ENCODE measurements at regions not wholly inside any gene's neighbourhood (a gene's known extent, or its start where the extent isn't known, plus 50 kb on each side); places are given as distances from the start of the nearest gene placed in this dataset.
"Not testable (repeated sequence)": the region's sequence is repeated elsewhere in the genome, so short reads cannot be mapped to it uniquely, and the experiment has no call there.

DNA sequence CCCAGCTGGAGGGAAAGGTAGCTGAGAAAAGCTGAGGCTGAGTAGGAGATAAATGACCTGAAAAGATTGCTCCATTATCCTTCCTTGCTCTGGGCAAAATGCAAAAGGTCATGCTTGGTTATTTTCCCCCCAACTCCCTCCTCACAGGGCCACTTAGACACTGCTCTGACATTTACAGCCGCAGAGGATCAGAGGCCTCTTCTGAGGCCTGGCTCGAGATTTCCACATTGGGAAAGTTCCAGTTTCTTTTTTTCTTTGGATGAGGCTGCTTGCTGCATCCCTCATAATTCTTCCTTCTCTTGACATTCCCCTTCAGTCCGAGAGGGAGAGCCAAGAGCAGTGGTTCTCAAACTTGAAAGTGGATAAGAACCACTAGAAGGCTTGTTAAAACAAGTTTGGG is 60.1 kb upstream of the HSPA9 start:
- intact Hi-C loops (cut with micrococcal nuclease; ENCODE audit: unreplicated experiment), result no loop called here
- no TSS peak for BruUV-seq (replicated peaks)
- Histone ChIP-seq H3K27ac (ENCODE audit: low read depth, low read length, poor library complexity, severe bottlenecking) (no peak overlapping the region), H4K20me1 (ENCODE audit: insufficient read depth, low read length) (no peaks in the 10 kb centered on the region), H3K9me3 (ENCODE audit: low read length) (no peaks in the 10 kb centered on the region), H2AFZ (ENCODE audit: low read length) (no peak overlapping the region), H3K4me1 (ENCODE audit: insufficient read depth, low read length, poor library complexity, severe bottlenecking) (no peaks in the 10 kb centered on the region), H3K4me3 (ENCODE audit: low read depth, low read length, poor library complexity, severe bottlenecking) (no peak overlapping the region), H3K79me2 (ENCODE audit: insufficient read depth, low read depth, low read length) (no peaks in the 10 kb centered on the region), H3K9me2 (ENCODE audit: insufficient read depth, low read length) (no peaks in the 10 kb centered on the region), H3K4me2 (ENCODE audit: low read length) (no peak overlapping the region), H3K36me3 (ENCODE audit: insufficient read depth, low read length) (no peaks in the 10 kb centered on the region)
- DNase-seq (ENCODE audit: low spot score), result no peak
- TF ChIP-seq, protein P1, sequence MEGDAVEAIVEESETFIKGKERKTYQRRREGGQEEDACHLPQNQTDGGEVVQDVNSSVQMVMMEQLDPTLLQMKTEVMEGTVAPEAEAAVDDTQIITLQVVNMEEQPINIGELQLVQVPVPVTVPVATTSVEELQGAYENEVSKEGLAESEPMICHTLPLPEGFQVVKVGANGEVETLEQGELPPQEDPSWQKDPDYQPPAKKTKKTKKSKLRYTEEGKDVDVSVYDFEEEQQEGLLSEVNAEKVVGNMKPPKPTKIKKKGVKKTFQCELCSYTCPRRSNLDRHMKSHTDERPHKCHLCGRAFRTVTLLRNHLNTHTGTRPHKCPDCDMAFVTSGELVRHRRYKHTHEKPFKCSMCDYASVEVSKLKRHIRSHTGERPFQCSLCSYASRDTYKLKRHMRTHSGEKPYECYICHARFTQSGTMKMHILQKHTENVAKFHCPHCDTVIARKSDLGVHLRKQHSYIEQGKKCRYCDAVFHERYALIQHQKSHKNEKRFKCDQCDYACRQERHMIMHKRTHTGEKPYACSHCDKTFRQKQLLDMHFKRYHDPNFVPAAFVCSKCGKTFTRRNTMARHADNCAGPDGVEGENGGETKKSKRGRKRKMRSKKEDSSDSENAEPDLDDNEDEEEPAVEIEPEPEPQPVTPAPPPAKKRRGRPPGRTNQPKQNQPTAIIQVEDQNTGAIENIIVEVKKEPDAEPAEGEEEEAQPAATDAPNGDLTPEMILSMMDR (conservative IDR thresholded peaks at IDR 0.05; ENCODE audit: low read length), result no peak
- no peak for TF ChIP-seq EZH2phosphoT487 (IDR thresholded peaks at IDR 0.05; ENCODE audit: borderline replicate concordance, low read depth, low read length)
- ChIA-PET CTCF (ENCODE audit: unreplicated experiment) (no interaction called here), POLR2A (no interaction called here)

DNA sequence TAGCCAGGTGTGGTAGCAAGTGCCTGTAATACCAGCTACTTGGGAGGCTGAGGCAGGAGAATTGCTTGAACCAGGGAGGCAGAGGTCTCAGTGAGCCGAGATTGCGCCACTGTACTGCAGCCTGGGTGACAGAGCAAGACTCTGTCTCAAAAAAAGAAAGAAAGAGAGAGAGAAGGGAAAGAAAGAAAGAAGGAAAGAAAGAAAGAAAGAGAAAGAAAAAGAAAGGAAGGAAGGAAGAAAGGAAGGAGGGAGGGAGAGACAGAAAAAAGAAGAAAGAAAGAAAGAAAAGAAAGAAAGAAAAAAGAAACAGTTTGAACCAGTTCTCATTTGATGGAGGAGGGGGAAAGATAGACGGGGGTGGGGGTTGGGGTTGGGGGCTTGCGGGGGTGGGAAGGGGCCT is 59.6 kb upstream of the HSPA9 start:
- H3K27ac ChIP-seq (ENCODE audit: low read depth, low read length, poor library complexity, severe bottlenecking); DNase-seq (ENCODE audit: low spot score); H3K36me3 ChIP-seq (ENCODE audit: insufficient read depth, low read length); POLR2A ChIA-PET; H3K4me1 ChIP-seq (ENCODE audit: insufficient read depth, low read length, poor library complexity, severe bottlenecking); BruUV-seq (replicated peaks); H3K9me2 ChIP-seq (ENCODE audit: insufficient read depth, low read length); H2AFZ ChIP-seq (ENCODE audit: low read length); H3K79me2 ChIP-seq (ENCODE audit: insufficient read depth, low read depth, low read length); H3K4me3 ChIP-seq (ENCODE audit: low read depth, low read length, poor library complexity, severe bottlenecking); intact Hi-C loops (cut with micrococcal nuclease; ENCODE audit: unreplicated experiment); H3K4me2 ChIP-seq (ENCODE audit: low read length); H4K20me1 ChIP-seq (ENCODE audit: insufficient read depth, low read length); H3K9me3 ChIP-seq (ENCODE audit: low read length); CTCF ChIA-PET (ENCODE audit: unreplicated experiment): not testable (repeated sequence)

DNA sequence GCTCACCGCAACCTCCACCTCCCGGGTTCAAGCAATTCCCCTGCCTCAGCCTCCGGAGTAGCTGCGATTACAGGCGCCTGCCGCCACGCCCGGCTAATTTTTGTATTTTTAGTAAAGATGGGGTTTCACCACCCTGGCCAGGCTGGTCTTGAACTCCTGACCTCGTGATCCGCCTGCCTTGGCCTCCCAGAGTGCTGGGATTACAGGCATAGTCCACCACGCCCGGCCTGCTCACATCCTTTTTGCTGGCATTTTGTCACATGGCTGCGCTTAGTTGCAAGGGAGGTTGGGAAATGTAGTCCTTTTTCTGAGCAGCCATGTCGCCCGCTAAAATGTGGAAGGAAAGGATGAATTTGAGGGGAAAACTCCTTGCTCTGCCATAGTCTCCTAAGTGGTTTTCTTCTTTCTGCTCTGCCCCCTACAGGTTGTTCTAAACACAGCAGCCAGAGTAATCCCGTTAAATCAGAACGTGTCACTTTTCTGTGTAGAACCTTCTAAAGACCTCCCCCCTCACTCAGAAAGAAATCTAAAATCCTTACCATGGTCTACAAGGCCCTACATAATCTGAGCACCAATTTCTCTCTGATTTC is 57.8 kb upstream of the HSPA9 start:
- no peaks in the 10 kb centered on the region for H3K79me2 ChIP-seq (ENCODE audit: insufficient read depth, low read depth, low read length)
- TF ChIP-seq, protein P1 (conservative IDR thresholded peaks at IDR 0.05; ENCODE audit: low read length), result peak; percentile 67
- no peak for TF ChIP-seq EZH2phosphoT487 (IDR thresholded peaks at IDR 0.05; ENCODE audit: borderline replicate concordance, low read depth, low read length)
- intact Hi-C loops (cut with micrococcal nuclease; ENCODE audit: unreplicated experiment), result no loop called here
- no peaks in the 10 kb centered on the region for H4K20me1 ChIP-seq (ENCODE audit: insufficient read depth, low read length)
- H3K9me2 ChIP-seq (ENCODE audit: insufficient read depth, low read length), result no peaks in the 10 kb centered on the region
- peak overlapping the region; percentile 18; the same call in 1 of the 2 replicates for H3K4me2 ChIP-seq (ENCODE audit: low read length)
- H3K36me3 ChIP-seq (ENCODE audit: insufficient read depth, low read length), result no peaks in the 10 kb centered on the region
- no peaks in the 10 kb centered on the region for H3K4me1 ChIP-seq (ENCODE audit: insufficient read depth, low read length, poor library complexity, severe bottlenecking)
- no peaks in the 10 kb centered on the region for H3K9me3 ChIP-seq (ENCODE audit: low read length)
- ChIA-PET CTCF (ENCODE audit: unreplicated experiment) (no interaction called here), POLR2A (no interaction called here)
- BruUV-seq (replicated peaks), result no TSS peak
- H3K4me3 ChIP-seq (ENCODE audit: low read depth, low read length, poor library complexity, severe bottlenecking), result no peak overlapping the region
- DNase-seq (ENCODE audit: low spot score), result peak; percentile 12
- no peak overlapping the region for H2AFZ ChIP-seq (ENCODE audit: low read length)
- no peak overlapping the region for H3K27ac ChIP-seq (ENCODE audit: low read depth, low read length, poor library complexity, severe bottlenecking)

Data from OCI-LY7 (cell line).